M059J (cell line): ENCODE measurements at regions not wholly inside any gene's neighbourhood (a gene's known extent, or its start where the extent isn't known, plus 50 kb on each side); places are given as distances from the start of the nearest gene placed in this dataset.

Experiments
- DNase-seq: peaks from one replicate; pipeline ENCODE4 v3.0.0-alpha.2; 2012; ENCODE audit warnings: low read depth

GRCh38 chr13:106625578-106625977, 57.6 kb upstream of the ARGLU1 start:
- DNase-seq = no peak

- no peak for DNase-seq
Observed at GRCh38 chr13:106623799-106624460, 56.0 kb upstream of the ARGLU1 start.

GRCh38 chr13:106621833-106622232, 53.9 kb upstream of the ARGLU1 start:
- no peak for DNase-seq

GRCh38 chr13:106619688-106620555, 52.0 kb upstream of the ARGLU1 start:
- peak; percentile 54 for DNase-seq
